HG03196 (cell line): ENCODE measurements at regions not wholly inside any gene's neighbourhood (a gene's known extent, or its start where the extent isn't known, plus 50 kb on each side); places are given as distances from the start of the nearest gene placed in this dataset.

Experiments used
- ATAC-seq: cut with Tn5 transposase; IDR thresholded peaks from one replicate; pipeline ENCODE4 v1.9.1; 2021; ENCODE audit not compliant: unreplicated experiment

GRCh38 chr5:68648944-68649857, 433.6 kb downstream of the PIK3R1 start:
- no peak for ATAC-seq

GRCh38 chr5:68652534-68652965, 437.0 kb downstream of the PIK3R1 start:
- no peak for ATAC-seq

- ATAC-seq: no peak
Measured at GRCh38 chr5:68653471-68653870, 437.9 kb downstream of the PIK3R1 start.

- no peak for ATAC-seq
Measured at GRCh38 chr5:68657055-68657961, 436.5 kb upstream of the SLC30A5 start.

GRCh38 chr5:68658810-68659372, 434.9 kb upstream of the SLC30A5 start:
- ATAC-seq: no peak

GRCh38 chr5:68659881-68660280, 433.9 kb upstream of the SLC30A5 start:
- ATAC-seq: no peak

GRCh38 chr5:68661237-68661636, 432.6 kb upstream of the SLC30A5 start:
- ATAC-seq: no peak

- no peak for ATAC-seq
Measured at GRCh38 chr5:68662804-68663307, 431.0 kb upstream of the SLC30A5 start.

- ATAC-seq: no peak
Measured at GRCh38 chr5:68669864-68670575, 423.8 kb upstream of the SLC30A5 start.

GRCh38 chr5:68673106-68673822, 420.6 kb upstream of the SLC30A5 start:
- no peak for ATAC-seq

GRCh38 chr5:68673823-68674180, 420.0 kb upstream of the SLC30A5 start:
- no peak for ATAC-seq

GRCh38 chr5:68679041-68679440, 414.8 kb upstream of the SLC30A5 start:
- ATAC-seq: no peak

GRCh38 chr5:68680366-68680765, 413.4 kb upstream of the SLC30A5 start:
- no peak for ATAC-seq

- no peak for ATAC-seq
Measured at GRCh38 chr5:68681929-68682328, 411.9 kb upstream of the SLC30A5 start.

GRCh38 chr5:68682400-68683160, 411.2 kb upstream of the SLC30A5 start:
- ATAC-seq: no peak

- ATAC-seq: no peak
Measured at GRCh38 chr5:68683632-68684036, 410.2 kb upstream of the SLC30A5 start.

- ATAC-seq: no peak
Measured at GRCh38 chr5:68685863-68686262, 408.0 kb upstream of the SLC30A5 start.

- no peak for ATAC-seq
Measured at GRCh38 chr5:68688547-68688946, 405.3 kb upstream of the SLC30A5 start.

GRCh38 chr5:68689010-68689409, 404.8 kb upstream of the SLC30A5 start:
- ATAC-seq: no peak
